DOHH2 (cell line): ENCODE measurements at regions not wholly inside any gene's neighbourhood (a gene's known extent, or its start where the extent isn't known, plus 50 kb on each side); places are given as distances from the start of the nearest gene placed in this dataset.

Experiments used
- EZH2phosphoT487 ChIP-seq: fragments of 200-600 bp; sonication (generic); IDR thresholded peaks from 2 replicates; pipeline ENCODE4 v1.6.1; 2017; ENCODE audit warnings: borderline replicate concordance, mild to moderate bottlenecking, antibody characterized with exemption, low read length, moderate library complexity, mixed read lengths
- TF ChIP-seq, protein P1 (sequence below): fragments of 200-600 bp; sonication (generic); IDR thresholded peaks from one replicate; pipeline ENCODE4 v1.5.1; 2014; ENCODE audit warnings: antibody characterized with exemption, mild to moderate bottlenecking, low read depth, low read length; ENCODE audit not compliant: poor library complexity, severe bottlenecking

DNA sequence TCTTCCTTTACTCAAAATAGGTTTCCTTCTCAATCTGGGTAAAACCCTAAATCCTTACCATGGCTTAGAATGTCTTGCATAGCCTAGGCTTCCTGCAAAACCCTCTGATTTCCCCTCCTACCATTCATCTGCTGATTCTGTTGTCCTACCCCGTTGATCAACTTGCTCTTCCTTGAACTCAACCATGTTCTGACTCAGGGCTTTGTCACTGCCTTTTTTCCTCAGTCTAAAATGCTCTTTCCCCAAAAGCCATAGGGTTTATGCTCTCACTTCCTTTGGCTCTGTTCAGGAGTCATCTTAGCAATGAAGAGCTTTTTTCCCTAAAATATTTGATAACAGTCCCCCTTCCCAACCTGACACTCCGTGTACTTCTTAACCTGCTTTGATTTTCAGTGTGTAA is 79.4 kb upstream of the IZUMO3 start:
- no peak for TF ChIP-seq EZH2phosphoT487
- TF ChIP-seq, protein P1, sequence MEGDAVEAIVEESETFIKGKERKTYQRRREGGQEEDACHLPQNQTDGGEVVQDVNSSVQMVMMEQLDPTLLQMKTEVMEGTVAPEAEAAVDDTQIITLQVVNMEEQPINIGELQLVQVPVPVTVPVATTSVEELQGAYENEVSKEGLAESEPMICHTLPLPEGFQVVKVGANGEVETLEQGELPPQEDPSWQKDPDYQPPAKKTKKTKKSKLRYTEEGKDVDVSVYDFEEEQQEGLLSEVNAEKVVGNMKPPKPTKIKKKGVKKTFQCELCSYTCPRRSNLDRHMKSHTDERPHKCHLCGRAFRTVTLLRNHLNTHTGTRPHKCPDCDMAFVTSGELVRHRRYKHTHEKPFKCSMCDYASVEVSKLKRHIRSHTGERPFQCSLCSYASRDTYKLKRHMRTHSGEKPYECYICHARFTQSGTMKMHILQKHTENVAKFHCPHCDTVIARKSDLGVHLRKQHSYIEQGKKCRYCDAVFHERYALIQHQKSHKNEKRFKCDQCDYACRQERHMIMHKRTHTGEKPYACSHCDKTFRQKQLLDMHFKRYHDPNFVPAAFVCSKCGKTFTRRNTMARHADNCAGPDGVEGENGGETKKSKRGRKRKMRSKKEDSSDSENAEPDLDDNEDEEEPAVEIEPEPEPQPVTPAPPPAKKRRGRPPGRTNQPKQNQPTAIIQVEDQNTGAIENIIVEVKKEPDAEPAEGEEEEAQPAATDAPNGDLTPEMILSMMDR, result no peak
